ENCODE measurements at regions not wholly inside any gene's neighbourhood (a gene's known extent, or its start where the extent isn't known, plus 50 kb on each side); places are given as distances from the start of the nearest gene placed in this dataset.

GRCh38 chr6:167469101-167469500 is 144.2 kb downstream of the TTLL2 start:
- Histone ChIP-seq H3K27ac (ENCODE audit: low read depth in 1 of 2, low read length in 2 of 2) (no peak overlapping the region), H4K20me1 (ENCODE audit: insufficient read depth, low read length) (no peaks in the 10 kb centered on the region), H3K4me1 (ENCODE audit: control insufficient read depth in 1 of 2, insufficient read depth in 2 of 2, low read length in 2 of 2) (no peaks in the 10 kb centered on the region), H3K4me2 (replicated peaks; ENCODE audit: extremely low read depth, low read length, poor library complexity, severe bottlenecking) (no peak overlapping the region), H3K4me3 (replicated peaks in 1 of 3; ENCODE audit: low read depth in 2 of 3, low read length in 3 of 3) (no peak overlapping the region), H3K36me3 (replicated peaks in 1 of 2; ENCODE audit: control insufficient read depth in 1 of 2, insufficient read depth in 2 of 2, low read length in 2 of 2) (no peaks in the 10 kb centered on the region), H3K79me2 (ENCODE audit: insufficient read depth, low read length) (no peaks in the 10 kb centered on the region), H2AFZ (ENCODE audit: insufficient read depth, low read depth, low read length, poor library complexity, severe bottlenecking) (no peak overlapping the region), H3K27me3 (ENCODE audit: control insufficient read depth in 2 of 2, insufficient read depth in 2 of 2, low read length in 2 of 2) (no peaks in the 10 kb centered on the region), H3K9ac (ENCODE audit: insufficient read depth, low read length, poor library complexity, severe bottlenecking) (no peak overlapping the region), H3K9me3 (replicated peaks in 1 of 2; ENCODE audit: control insufficient read depth in 1 of 2, insufficient read depth in 1 of 2, low read length in 2 of 2) (no peaks in the 10 kb centered on the region)
- Mint-ChIP-seq H3K9me3 (peaks cover 0 to 2% (median 0%) of the 10 kb centered on the region in 7 donors), H3K4me3 (no peak overlapping the region), H3K27me3 (ENCODE audit: low read depth in 3 of 3) (peaks cover 5 to 8% (median 6%) of the 10 kb centered on the region in 3 donors), H3K36me3 (no peaks in the 10 kb centered on the region), H3K4me1 (no peaks in the 10 kb centered on the region), H3K27ac (no peak overlapping the region)
- intact Hi-C loops (cut with micrococcal nuclease), result no loop called here
- no peak for TF ChIP-seq CTCF (IDR thresholded peaks at IDR 0.05)
- WGBS (ENCODE audit: insufficient coverage), result no CpG with 5 or more reads among the region's 3 CpGs
- no peak for DNase-seq

- Mint-ChIP-seq H3K4me1 (no peaks in the 10 kb centered on the region), H3K27me3 (ENCODE audit: low read depth in 3 of 3) (peaks cover 5 to 6% (median 6%) of the 10 kb centered on the region in 3 donors), H3K27ac (no peak overlapping the region), H3K4me3 (no peak overlapping the region), H3K36me3 (no peaks in the 10 kb centered on the region), H3K9me3 (peaks cover 0 to 2% (median 0%) of the 10 kb centered on the region in 7 donors)
- H3K9me3 ChIP-seq (replicated peaks in 1 of 2; ENCODE audit: control insufficient read depth in 1 of 2, insufficient read depth in 1 of 2, low read length in 2 of 2), result no peaks in the 10 kb centered on the region
- no peak overlapping the region for H2AFZ ChIP-seq (ENCODE audit: insufficient read depth, low read depth, low read length, poor library complexity, severe bottlenecking)
- no peaks in the 10 kb centered on the region for H3K79me2 ChIP-seq (ENCODE audit: insufficient read depth, low read length)
- no peak for DNase-seq
- no peak overlapping the region for H3K9ac ChIP-seq (ENCODE audit: insufficient read depth, low read length, poor library complexity, severe bottlenecking)
- intact Hi-C loops (cut with micrococcal nuclease), result no loop called here
- no peaks in the 10 kb centered on the region for H3K4me1 ChIP-seq (ENCODE audit: control insufficient read depth in 1 of 2, insufficient read depth in 2 of 2, low read length in 2 of 2)
- 99% methylated on average over 8 of the region's 10 CpGs for WGBS (ENCODE audit: insufficient coverage)
- no peak overlapping the region for H3K27ac ChIP-seq (ENCODE audit: low read depth in 1 of 2, low read length in 2 of 2)
- H3K4me2 ChIP-seq (replicated peaks; ENCODE audit: extremely low read depth, low read length, poor library complexity, severe bottlenecking), result no peak overlapping the region
- no peak overlapping the region for H3K4me3 ChIP-seq (replicated peaks in 1 of 3; ENCODE audit: low read depth in 2 of 3, low read length in 3 of 3)
- no peaks in the 10 kb centered on the region for H3K27me3 ChIP-seq (ENCODE audit: control insufficient read depth in 2 of 2, insufficient read depth in 2 of 2, low read length in 2 of 2)
- no peaks in the 10 kb centered on the region for H4K20me1 ChIP-seq (ENCODE audit: insufficient read depth, low read length)
- no peak for TF ChIP-seq CTCF (IDR thresholded peaks at IDR 0.05)
- no peaks in the 10 kb centered on the region for H3K36me3 ChIP-seq (replicated peaks in 1 of 2; ENCODE audit: control insufficient read depth in 1 of 2, insufficient read depth in 2 of 2, low read length in 2 of 2)
These were observed 144.8 kb downstream of the TTLL2 start for GRCh38 chr6:167469672-167470071.

Data from CD14-positive monocyte (primary cell).